ENCODE measurements at regions not wholly inside any gene's neighbourhood (a gene's known extent, or its start where the extent isn't known, plus 50 kb on each side); places are given as distances from the start of the nearest gene placed in this dataset.

GRCh38 chr2:146252119-146252518 lies 1592.7 kb upstream of the ACVR2A start:
- TF ChIP-seq CTCF (IDR thresholded peaks at IDR 0.05) (no peak), EZH2 (IDR thresholded peaks at IDR 0.05; ENCODE audit: borderline replicate concordance, insufficient read depth, low read depth, low read length, poor library complexity, severe bottlenecking) (no peak)
